D341Med (cell line): ENCODE measurements at regions not wholly inside any gene's neighbourhood (a gene's known extent, or its start where the extent isn't known, plus 50 kb on each side); places are given as distances from the start of the nearest gene placed in this dataset.

Experiments
- DNase-seq: peaks from one replicate; pipeline ENCODE4 v3.0.0; 2012; ENCODE audit warnings: low spot score

DNA sequence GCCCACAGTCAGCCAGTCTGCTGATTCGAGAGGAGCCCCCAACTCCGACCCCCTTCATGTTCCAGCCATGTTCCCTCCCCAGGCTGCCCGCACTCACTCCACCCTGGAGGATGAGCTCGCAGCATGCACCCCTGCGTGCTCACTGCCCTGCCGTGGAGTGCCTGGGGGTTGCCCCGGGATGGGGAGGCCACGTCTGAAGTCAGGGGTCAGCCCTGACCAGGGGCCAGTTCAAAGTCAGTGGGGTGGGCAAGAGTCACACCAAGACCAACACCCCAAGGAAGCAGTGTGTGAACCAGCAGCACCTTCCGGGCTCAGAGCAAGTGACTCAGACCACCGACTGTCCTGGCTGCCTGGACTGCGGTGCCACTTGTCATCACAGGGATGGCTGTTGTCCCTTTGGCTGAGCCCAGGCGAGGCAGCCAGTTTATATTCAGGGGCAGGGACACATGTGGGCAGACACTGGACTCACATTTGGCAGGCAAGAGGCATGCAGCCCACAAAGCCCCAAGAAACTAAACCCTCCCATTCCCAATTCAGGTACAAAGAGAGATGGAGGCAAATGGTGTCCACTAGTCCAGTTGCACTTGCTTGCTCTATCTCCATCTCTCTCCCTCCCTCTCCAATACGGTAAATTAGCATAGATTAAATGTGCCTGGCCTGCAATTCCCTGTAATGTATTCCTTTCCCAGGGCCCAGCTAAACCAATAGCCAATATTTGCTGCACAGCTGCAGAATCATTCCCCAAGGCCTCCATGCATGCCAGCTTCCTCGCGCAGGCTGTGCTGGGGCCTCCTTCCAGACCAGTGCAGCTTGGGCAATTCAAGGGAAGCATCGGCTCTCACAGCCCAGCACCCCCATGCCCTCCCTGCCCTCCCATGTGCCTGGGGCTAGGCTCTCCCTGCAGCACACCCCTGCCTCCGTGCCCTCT, 135.7 kb upstream of the IQSEC1 start:
- DNase-seq: no peak

DNA sequence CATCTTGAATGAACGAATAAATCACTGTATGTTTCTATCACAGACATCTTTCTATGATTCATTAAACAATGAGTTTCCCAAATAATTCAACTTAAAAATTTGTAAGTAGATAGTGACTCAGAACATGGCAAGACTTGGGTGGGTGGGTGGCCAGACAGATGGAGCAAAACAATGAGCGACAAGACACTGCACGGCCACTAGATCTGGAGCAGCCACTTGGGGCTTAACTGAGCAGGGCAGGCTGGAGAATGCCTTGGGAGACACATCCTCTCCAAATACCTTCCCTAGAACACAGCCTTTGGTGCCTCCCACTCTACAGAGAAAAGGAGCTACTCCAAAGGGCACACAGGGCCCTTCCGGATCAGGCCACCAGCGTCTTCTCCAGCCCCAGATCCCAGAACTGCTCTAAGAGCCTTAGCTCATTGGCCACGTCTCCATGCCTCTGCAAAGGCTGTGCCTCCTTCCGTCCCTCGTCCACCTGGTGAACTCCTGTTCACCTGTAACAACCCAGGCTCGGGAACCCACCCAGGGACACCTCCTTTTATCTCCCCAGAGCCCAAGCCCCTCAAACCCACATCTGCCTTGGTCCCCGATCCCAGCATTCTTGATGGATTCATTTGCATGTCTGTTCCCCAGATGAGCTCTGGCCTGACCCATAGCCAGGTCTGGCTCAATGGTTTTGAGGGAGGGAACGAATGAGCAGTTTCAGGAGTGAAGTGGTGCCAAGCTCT, 134.9 kb upstream of the IQSEC1 start:
- no peak for DNase-seq

DNA sequence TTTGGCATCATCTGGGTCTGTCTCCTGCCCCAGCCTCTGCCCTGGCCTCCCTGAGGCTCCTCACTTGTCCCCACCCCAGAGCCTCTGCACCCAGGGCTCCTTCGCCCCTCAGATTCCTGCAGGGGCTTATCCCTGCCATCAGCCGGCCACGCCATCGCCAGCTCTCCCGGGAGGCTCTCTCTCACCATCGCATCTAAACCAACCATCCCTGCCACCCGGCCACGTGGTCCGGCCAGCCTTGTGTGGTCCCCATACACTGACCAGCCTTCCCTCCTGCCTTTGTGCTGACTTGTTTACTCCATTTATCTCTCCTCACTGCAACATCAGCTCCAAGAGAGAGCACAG, 134.3 kb upstream of the IQSEC1 start:
- no peak for DNase-seq

DNA sequence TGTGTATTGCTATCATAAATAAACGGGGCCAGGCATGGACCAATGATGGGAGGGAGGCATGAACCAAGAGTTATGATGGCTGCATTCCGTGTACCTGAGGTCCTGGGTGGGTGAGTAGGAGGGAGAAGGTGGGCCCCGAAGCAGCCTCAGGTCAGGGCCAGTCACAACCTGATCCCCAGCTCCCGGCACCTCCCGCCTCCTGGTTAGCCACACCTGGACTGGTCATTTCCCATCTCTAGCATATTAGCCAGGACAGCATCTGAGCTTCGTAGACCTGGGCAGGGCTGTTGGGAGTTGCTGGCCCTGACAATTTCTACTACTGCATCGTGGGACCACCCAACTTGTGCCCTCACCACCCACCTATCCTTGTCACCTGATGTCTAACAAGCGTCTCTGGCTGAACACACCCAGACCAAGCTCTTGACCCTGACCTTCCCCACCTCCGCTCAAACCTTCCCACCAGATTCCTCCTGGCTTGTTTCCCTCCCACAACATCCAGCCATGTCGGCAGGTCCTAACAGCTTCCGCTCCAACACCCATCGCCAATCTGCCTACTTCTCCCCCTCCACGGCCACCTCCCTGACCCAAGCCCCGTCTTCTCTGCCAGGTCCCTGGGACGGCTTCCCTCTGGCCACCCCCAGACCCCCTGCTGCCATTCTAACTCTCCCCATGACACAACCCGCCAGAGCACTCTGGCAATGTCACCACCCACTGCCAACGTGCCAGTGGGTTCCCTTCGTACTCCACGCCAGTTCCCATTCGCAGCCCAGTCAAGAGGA, 133.8 kb upstream of the IQSEC1 start:
- DNase-seq: no peak

DNA sequence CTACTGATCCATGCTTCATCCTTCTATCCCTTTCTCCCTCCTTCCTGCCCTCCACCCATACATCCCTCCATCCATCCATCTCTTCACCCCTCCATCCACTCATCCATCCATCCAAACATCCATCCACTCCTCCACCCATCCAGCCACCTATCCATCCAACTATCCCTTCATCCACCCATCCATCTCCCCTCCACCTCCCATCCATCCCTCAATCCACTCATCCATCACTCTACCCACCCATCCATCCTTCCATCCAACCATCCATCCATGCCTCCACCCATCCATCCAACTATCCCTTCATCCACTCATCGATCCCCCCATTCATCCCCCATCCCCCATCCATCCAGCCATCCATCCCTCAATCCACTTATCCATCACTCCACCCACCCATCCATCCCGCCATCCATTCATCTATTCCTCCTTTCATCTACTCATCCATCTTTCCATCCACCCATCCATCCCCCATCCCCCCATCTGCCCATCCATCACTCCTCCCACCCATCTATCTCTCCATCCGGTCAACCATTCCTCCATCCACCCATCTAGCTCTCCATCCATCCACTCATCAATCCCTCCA, 132.4 kb upstream of the IQSEC1 start:
- DNase-seq: no peak

DNA sequence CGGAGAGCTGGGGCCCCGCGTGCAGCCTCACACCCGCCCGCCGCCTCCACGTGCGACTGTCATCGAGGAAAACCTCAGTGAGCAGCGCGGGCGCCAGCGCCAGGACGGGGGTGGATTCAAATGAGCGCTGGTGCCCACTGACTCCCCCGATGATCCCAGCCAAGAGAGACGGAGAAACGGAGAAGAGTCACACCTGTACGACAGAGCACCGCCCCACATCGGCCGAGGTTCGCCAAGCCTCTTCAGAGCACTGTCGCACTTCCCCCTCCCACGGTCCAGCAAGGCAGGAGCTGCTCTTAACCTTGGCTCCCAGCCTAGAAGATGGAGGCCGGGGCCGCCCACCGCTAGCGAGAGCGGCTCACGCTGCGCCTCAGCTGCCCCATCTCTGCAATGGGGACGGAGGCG, 130.9 kb upstream of the IQSEC1 start:
- no peak for DNase-seq

DNA sequence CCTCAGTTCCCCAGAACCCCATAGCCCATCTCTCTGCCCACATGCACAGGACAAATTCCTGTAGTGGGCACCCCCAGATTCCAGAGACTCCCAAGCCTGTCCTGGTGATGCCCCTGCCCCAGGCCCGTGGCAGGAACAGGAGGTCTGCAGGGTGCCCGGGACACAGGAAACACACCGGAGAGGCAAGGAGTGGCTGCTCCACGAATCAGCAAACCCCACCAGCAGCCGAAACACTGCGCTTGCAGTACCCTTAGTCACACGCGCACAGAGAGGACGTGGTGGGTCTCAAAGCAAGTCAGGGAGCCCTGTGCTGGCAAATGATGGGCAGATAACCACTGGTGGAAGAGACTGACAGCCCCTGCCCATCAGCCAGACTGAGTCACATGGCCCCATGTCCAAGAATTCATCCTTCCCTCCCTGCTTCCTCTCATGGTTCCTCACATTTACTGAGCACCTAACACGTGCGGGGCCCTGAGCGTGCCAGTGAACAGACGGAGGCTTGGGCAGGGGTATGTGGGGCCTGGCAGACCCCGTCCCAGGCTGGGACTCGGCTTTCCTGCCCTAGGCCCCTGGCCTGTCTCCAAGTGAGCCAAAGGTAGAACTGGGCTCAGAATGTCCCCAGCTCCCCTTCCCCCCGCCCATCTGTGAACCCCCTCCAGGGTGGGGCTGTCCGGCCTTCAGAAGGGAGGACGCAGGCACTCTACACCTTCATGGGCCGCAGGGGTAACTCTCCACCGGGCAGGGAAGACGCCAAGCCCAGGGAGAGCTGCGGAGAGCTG, 130.4 kb upstream of the IQSEC1 start:
- no peak for DNase-seq

DNA sequence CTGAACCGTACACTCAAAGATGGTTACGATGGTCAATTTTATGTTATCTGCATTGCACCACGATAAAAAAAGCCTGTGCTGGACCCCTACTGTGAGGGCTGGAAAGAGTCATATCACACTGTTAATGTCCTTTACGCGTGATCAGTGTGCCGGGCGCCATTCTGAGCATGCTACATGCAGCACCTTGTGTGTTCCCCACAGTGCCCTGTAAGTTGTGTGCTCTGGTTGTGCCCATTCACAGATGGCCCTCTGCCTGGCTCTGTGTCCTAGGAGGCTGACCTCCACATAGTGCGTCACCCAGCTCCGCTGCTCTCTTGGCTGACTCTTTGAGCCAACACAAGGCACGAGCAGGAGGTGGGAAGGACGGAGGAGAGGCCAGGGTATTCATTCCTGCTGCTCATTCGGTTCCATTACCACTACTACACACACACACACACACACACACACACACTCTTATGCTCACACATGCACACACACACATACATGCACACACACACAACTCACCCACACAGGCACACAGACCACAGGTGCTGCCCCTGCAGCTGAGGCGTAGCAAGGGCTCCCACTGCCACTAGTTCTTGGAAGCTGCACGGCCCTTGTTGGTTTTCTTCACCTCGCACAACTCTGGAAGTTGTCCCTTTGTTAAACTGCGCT, 129.6 kb upstream of the IQSEC1 start:
- no peak for DNase-seq

DNA sequence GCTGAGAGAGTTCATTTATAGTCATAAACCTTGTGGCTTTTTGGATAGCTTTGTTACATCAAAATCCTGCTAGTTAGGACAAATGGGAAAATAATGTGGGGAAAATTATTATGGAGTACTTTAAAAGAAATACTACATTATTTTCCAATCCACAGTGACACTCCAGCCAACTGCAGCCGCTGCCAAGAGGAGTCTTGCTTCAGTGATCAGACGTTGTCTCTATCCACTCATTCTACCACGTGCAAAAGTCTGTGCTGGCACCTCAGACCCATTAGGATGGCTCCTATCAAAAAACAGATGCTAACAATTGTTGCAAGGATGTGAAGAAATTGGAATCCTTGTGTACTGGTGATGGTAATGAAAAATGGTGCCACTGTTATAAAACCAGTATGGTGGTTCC, 128.6 kb upstream of the IQSEC1 start:
- DNase-seq: no peak

DNA sequence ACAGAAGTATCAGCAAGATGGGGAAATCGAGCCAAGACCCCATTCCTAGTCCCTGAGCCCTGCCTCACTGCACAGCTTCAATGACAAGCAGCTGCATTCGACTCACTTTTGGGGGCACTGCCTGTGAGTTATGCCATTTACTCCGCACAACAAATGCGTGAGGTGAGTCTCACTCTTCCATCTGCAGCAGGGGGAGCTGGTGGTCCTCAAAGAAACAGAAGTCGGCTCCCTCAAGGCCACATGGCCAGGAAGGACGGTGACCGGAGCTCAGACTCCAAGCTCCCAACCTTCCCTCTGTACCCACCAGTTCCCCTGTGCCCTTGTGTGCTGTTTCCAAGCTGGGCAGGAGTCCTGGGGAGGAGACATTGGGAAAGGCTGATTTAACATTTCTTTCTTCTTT, 127.7 kb upstream of the IQSEC1 start:
- no peak for DNase-seq

DNA sequence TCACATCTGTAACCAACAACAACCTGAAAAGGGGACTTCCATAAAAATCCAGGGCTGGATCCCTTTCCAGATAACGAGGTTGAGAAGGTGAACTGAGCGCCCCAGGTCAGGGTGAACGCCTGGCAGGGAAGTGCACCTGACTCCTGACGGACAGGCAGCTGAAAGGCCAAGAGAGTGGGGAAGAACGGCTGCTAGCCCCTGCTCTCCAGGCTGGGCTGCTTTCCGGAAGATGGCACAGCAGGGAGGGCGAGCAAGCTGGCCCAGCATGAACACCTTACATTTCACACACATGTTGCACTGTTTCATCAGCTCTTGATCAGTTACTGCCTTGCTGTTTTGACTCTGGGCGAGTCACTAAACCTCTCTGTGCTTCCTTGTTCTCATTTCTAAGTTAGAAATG, 127.2 kb upstream of the IQSEC1 start:
- no peak for DNase-seq

DNA sequence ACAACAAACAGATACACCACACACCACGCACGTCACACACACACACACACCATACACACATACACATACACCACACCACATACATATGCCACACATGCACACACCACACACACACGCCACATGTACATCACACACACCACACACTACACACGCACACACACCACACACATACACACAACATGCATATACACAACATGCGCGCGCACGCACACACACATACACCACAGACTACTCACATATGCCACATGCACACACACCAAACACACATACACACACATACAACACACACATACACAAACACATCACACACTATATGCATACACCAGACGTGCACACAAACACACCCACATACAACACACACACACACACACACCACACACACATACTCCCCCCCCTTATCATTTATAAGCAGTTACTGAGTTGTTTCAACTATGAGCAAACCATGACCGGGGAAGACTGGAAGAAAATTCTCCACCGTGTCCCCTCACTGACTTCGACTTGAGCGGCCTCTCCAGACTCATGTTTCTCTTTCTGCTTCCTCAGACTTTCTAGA, 126.7 kb upstream of the IQSEC1 start:
- DNase-seq: no peak

DNA sequence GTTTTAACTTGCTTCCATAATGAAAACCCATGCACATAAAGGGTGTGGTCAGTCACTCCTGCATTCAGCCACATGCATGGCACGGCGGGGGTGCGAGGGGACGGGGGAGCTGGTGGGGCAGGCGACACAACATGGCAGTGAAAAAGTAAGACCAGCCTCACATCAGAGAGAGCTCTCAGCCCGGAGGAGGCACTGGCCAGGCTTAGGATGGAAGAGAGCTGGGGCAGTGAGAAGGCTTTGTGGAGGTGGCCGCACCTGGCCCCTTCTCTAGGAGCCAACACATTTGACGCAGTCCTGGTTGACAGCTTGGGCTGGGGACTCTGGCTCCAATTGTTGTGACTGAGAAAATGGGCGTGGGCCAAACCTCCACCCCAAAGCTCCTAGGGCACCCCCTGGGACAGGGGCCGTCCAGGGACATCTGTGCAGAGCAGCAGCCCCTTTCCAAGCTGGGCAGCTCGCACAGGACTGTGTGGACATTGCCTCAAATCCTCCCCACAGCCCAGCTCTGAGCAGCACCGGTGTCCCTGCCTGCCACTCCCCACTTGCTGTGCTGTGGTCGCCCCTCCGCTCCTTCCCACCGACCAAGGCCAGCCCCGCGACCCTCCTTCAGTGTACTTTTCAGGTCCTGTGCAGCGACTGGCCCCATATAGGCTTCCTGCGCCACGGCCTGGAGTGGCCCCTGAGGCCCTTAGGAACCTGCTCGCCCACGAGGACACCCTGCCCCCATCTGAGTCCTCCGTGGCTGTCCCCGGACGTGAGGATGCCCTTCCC, 126.0 kb upstream of the IQSEC1 start:
- no peak for DNase-seq

DNA sequence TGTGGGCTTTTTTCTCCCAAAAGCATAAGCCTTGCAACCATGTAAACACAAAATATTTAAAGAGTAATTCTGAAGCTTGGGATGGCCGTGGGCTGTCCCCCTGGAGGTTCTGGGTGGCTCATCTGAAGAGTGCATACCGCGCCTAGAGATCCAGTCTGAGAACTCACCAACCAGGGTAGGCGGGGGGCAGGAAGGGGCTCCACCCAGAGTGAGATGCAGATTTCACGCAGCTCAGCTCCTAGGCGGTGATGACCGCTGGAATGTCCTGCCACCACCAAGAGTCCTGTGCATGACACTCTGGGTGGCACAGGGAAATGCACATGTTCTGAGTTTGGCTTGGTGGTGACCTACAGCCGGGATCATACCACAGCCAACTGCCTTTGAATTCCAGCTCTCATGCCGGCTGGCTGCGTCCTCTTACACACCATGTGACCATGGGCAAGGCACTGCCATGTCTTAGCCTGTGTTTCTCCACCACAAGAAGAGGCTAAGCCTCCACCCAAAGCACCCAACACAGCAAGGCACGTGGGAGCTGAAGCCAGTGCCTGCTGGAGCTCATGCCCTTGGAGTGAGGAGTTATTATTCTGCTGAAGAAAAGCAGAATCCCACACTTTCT, 125.1 kb upstream of the IQSEC1 start:
- no peak for DNase-seq

DNA sequence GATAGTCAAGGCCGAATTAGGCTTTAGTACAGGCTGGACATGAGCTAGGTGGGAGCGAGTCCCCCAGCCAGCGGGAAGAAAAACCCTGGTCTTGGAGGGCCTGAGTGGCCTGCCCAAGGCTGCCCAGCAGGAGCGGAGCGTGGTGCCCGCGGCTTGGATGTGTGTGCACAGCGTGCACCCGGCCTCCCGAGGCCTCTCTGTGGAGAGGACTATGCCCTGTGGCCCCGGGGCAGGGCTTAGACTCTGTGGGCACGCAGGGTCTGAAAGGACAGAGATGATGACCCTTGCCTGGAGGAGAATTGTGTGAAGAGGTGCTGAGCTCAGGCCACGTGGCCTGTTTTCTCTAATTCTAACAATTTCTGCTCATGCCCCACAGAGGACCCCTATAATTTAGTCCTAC, 124.6 kb upstream of the IQSEC1 start:
- no peak for DNase-seq

DNA sequence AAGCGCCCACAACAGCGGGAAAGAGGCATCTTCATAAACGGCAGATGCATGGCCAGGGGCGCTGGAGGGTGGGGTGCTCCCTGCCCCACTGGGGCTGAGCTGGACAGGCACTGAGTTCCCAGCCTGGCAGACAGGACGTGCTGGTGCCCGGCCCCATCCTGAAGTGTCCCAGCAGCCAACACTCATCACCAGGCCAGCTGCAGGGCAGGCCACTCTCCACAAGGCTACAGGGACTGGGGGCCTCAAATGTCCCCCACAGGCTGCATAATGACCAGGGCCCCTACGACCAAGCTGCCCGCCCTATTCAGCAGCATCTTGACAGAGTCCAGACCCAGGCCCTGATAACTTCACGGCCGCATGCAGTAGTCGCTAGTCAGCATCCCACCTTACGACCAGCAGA, 124.1 kb upstream of the IQSEC1 start:
- DNase-seq: no peak

DNA sequence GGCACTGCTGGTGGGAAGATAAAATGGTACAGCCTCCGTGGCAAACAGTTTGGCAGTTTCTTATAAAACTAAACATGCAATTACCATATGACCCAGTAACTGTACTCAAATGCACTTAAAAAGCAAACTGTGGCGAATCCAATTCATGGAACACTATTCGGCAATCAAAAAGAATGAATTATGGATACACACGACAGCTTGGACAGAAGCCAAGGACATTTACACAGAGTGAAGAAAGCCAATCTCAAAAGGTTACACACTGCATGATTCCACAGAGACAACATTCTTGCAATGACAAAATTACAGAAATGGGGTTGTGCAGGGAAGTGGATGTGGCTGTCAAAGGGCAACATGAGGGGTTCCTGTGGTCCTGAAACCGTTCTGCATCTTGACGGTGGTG, 122.1 kb upstream of the IQSEC1 start:
- DNase-seq: no peak

DNA sequence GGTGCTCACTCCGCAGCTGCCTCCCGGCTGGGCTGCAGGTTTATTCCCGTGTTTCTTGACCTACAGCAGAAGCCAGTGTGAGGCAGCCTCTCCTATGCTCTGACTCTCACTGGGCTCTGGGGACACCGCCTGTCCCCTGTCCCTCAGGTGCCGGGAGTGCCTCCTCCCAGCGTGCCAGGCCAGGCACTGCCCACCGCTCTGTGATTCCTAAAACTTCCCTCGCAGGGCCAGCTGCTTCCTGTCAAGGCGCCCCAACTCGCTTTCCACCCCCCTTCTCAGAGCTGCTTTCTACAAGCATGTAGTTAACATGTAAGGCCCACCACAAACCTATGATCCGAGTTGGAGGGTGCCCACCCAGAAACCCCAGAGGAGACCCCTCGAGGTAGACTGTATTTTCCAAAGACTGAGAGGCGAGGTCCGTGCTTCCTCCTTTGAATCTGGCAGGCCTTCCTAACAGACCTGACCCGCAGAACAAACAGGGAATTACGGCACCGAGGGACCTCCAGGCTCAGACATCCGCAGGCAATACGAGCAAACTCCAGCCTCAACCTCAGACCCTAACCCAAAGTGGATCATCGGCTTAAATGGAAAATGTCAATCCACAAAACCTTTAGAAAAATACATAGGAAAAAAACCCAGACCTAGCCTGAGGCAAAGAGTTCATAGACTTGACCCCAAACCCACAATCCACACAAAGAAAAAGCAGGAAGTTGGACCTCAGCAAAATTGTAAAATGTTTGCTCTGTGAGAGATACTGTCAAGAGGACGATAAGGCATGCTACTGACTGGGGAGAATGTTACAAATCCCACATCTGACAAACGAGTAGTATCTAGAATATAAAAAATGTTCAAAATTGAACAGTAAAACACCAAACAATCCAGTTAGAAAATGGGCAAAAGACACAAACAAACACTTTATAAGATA, 121.3 kb upstream of the IQSEC1 start:
- no peak for DNase-seq
